ENCODE measurements at regions not wholly inside any gene's neighbourhood (a gene's known extent, or its start where the extent isn't known, plus 50 kb on each side); places are given as distances from the start of the nearest gene placed in this dataset.

GRCh38 chr4:24211856-24212255 lies 322.0 kb upstream of the PPARGC1A start:
- no peak for TF ChIP-seq CTCF (IDR thresholded peaks at IDR 0.05; ENCODE audit: insufficient read depth in 1 of 2, low read depth in 1 of 2, low read length in 1 of 2, severe bottlenecking in 1 of 2, unreplicated experiment in 1 of 2)
- no peak overlapping the region for H3K27ac Mint-ChIP-seq (ENCODE audit: unreplicated experiment)
- no peak overlapping the region for H3K4me3 Mint-ChIP-seq (ENCODE audit: unreplicated experiment)
- no TSS peak for BruUV-seq (replicated peaks)
- POLR2A ChIA-PET: no interaction called here
- CTCF ChIA-PET: no interaction called here
- H3K27me3 Mint-ChIP-seq (ENCODE audit: insufficient read depth, unreplicated experiment): no peaks in the 10 kb centered on the region
- H3K4me1 ChIP-seq: no peaks in the 10 kb centered on the region
- intact Hi-C loops (cut with micrococcal nuclease; ENCODE audit: unreplicated experiment): no loop called here
- H3K36me3 ChIP-seq (ENCODE audit: control insufficient read depth, insufficient read depth, low read length): no peaks in the 10 kb centered on the region
- H3K9me3 Mint-ChIP-seq (ENCODE audit: unreplicated experiment): no peaks in the 10 kb centered on the region
- no peak for DNase-seq
- H3K27me3 ChIP-seq (replicated peaks; ENCODE audit: control insufficient read depth, insufficient read depth, low read length): no peaks in the 10 kb centered on the region
- H3K4me3 ChIP-seq (ENCODE audit: low read depth, low read length): no peak overlapping the region
- H3K4me1 Mint-ChIP-seq (ENCODE audit: low read depth, unreplicated experiment): no peaks in the 10 kb centered on the region
- H3K9me3 ChIP-seq: no peaks in the 10 kb centered on the region
- H3K36me3 Mint-ChIP-seq (ENCODE audit: insufficient read depth, unreplicated experiment): no peaks in the 10 kb centered on the region

DNA sequence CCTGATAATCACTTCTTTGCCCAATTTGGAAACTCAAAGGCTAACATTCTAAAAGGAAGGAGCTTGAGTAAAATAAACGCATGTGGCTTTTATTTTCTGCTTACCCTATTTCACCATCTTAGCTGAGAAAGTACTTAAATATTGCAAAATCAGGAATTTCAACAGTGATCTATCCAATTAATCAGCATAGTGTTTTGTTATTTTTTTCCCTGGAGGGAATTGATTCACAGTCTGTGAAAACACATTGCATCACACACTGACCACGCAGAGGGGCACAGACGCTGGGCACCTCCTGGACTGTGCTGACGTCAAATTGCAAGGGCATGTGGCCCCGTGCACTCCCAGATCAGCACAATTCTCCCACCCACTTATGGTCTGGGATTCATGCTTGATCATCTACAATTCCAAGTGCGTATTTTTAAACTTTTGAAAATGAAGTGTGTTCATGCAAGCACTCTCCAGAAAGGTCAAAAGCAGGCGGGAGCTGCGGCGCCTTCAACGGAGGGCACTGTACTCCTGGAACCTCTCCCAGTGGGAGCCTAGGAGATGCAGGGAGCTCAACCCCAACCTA lies 320.6 kb upstream of the PPARGC1A start:
- H3K4me1 Mint-ChIP-seq (ENCODE audit: low read depth, unreplicated experiment): no peaks in the 10 kb centered on the region
- ChIA-PET CTCF (no interaction called here), POLR2A (no interaction called here)
- DNase-seq: no peak
- no peaks in the 10 kb centered on the region for H3K9me3 ChIP-seq
- H3K4me1 ChIP-seq: no peaks in the 10 kb centered on the region
- H3K27me3 Mint-ChIP-seq (ENCODE audit: insufficient read depth, unreplicated experiment): no peaks in the 10 kb centered on the region
- no peak overlapping the region for H3K27ac Mint-ChIP-seq (ENCODE audit: unreplicated experiment)
- no peaks in the 10 kb centered on the region for H3K36me3 Mint-ChIP-seq (ENCODE audit: insufficient read depth, unreplicated experiment)
- H3K4me3 ChIP-seq (ENCODE audit: low read depth, low read length): no peak overlapping the region
- H3K9me3 Mint-ChIP-seq (ENCODE audit: unreplicated experiment): no peaks in the 10 kb centered on the region
- intact Hi-C loops (cut with micrococcal nuclease; ENCODE audit: unreplicated experiment): no loop called here
- no peaks in the 10 kb centered on the region for H3K27me3 ChIP-seq (replicated peaks; ENCODE audit: control insufficient read depth, insufficient read depth, low read length)
- H3K4me3 Mint-ChIP-seq (ENCODE audit: unreplicated experiment): no peak overlapping the region
- no peaks in the 10 kb centered on the region for H3K36me3 ChIP-seq (ENCODE audit: control insufficient read depth, insufficient read depth, low read length)
- TF ChIP-seq CTCF (IDR thresholded peaks at IDR 0.05; ENCODE audit: insufficient read depth in 1 of 2, low read depth in 1 of 2, low read length in 1 of 2, severe bottlenecking in 1 of 2, unreplicated experiment in 1 of 2): no peak
- no TSS peak for BruUV-seq (replicated peaks)

- Mint-ChIP-seq H3K9me3 (ENCODE audit: unreplicated experiment) (no peaks in the 10 kb centered on the region), H3K27ac (ENCODE audit: unreplicated experiment) (no peak overlapping the region), H3K27me3 (ENCODE audit: insufficient read depth, unreplicated experiment) (no peaks in the 10 kb centered on the region), H3K4me1 (ENCODE audit: low read depth, unreplicated experiment) (no peaks in the 10 kb centered on the region), H3K36me3 (ENCODE audit: insufficient read depth, unreplicated experiment) (no peaks in the 10 kb centered on the region), H3K4me3 (ENCODE audit: unreplicated experiment) (no peak overlapping the region)
- H3K4me1 ChIP-seq: no peaks in the 10 kb centered on the region
- CTCF ChIA-PET: no interaction called here
- TF ChIP-seq CTCF (IDR thresholded peaks at IDR 0.05; ENCODE audit: insufficient read depth in 1 of 2, low read depth in 1 of 2, low read length in 1 of 2, severe bottlenecking in 1 of 2, unreplicated experiment in 1 of 2): no peak
- intact Hi-C loops (cut with micrococcal nuclease; ENCODE audit: unreplicated experiment): no loop called here
- BruUV-seq (replicated peaks): no TSS peak
- no peak overlapping the region for H3K4me3 ChIP-seq (ENCODE audit: low read depth, low read length)
- H3K9me3 ChIP-seq: no peaks in the 10 kb centered on the region
- POLR2A ChIA-PET: no interaction called here
- no peaks in the 10 kb centered on the region for H3K27me3 ChIP-seq (replicated peaks; ENCODE audit: control insufficient read depth, insufficient read depth, low read length)
- no peak for DNase-seq
- no peaks in the 10 kb centered on the region for H3K36me3 ChIP-seq (ENCODE audit: control insufficient read depth, insufficient read depth, low read length)
Observed at GRCh38 chr4:24209906-24210305, 320.1 kb upstream of the PPARGC1A start.
